ENCODE measurements at regions not wholly inside any gene's neighbourhood (a gene's known extent, or its start where the extent isn't known, plus 50 kb on each side); places are given as distances from the start of the nearest gene placed in this dataset.

GRCh38 chr3:151615464-151615863 lies 118.3 kb upstream of the AADACL2 start:
- Histone ChIP-seq H3K27ac (ENCODE audit: low read depth, low read length) (no peak overlapping the region), H3K27me3 (ENCODE audit: control insufficient read depth, insufficient read depth, low read length) (no peaks in the 10 kb centered on the region), H3K4me3 (ENCODE audit: low read depth, low read length) (no peak overlapping the region), H3K9me3 (ENCODE audit: control insufficient read depth, insufficient read depth, low read length) (no peaks in the 10 kb centered on the region)
- no peak for TF ChIP-seq CTCF (IDR thresholded peaks at IDR 0.05; ENCODE audit: low read depth, low read length)
- ChIA-PET POLR2A (no interaction called here), CTCF (no interaction called here)
- no peak for DNase-seq (ENCODE audit: low read depth, low spot score)

GRCh38 chr3:151612115-151612514 lies 121.6 kb upstream of the AADACL2 start:
- TF ChIP-seq CTCF (IDR thresholded peaks at IDR 0.05; ENCODE audit: low read depth, low read length), result no peak
- ChIA-PET CTCF (no interaction called here), POLR2A (no interaction called here)
- Histone ChIP-seq H3K27me3 (ENCODE audit: control insufficient read depth, insufficient read depth, low read length) (no peaks in the 10 kb centered on the region), H3K27ac (ENCODE audit: low read depth, low read length) (no peak overlapping the region), H3K9me3 (ENCODE audit: control insufficient read depth, insufficient read depth, low read length) (no peaks in the 10 kb centered on the region), H3K4me3 (ENCODE audit: low read depth, low read length) (no peak overlapping the region)
- no peak for DNase-seq (ENCODE audit: low read depth, low spot score)

GRCh38 chr3:151611419-151611818 lies 122.3 kb upstream of the AADACL2 start:
- ChIA-PET POLR2A (no interaction called here), CTCF (no interaction called here)
- no peak overlapping the region for H3K27ac ChIP-seq (ENCODE audit: low read depth, low read length)
- no peak for DNase-seq (ENCODE audit: low read depth, low spot score)
- no peak for TF ChIP-seq CTCF (IDR thresholded peaks at IDR 0.05; ENCODE audit: low read depth, low read length)
- no peak overlapping the region for H3K4me3 ChIP-seq (ENCODE audit: low read depth, low read length)
- no peaks in the 10 kb centered on the region for H3K27me3 ChIP-seq (ENCODE audit: control insufficient read depth, insufficient read depth, low read length)
- H3K9me3 ChIP-seq (ENCODE audit: control insufficient read depth, insufficient read depth, low read length), result no peaks in the 10 kb centered on the region

- H3K27me3 ChIP-seq (ENCODE audit: control insufficient read depth, insufficient read depth, low read length), result no peaks in the 10 kb centered on the region
- no peak for TF ChIP-seq CTCF (IDR thresholded peaks at IDR 0.05; ENCODE audit: low read depth, low read length)
- H3K27ac ChIP-seq (ENCODE audit: low read depth, low read length), result no peak overlapping the region
- DNase-seq (ENCODE audit: low read depth, low spot score), result no peak
- no peak overlapping the region for H3K4me3 ChIP-seq (ENCODE audit: low read depth, low read length)
- H3K9me3 ChIP-seq (ENCODE audit: control insufficient read depth, insufficient read depth, low read length), result no peaks in the 10 kb centered on the region
- ChIA-PET POLR2A (no interaction called here), CTCF (no interaction called here)
These were observed 124.2 kb upstream of the AADACL2 start for GRCh38 chr3:151609491-151609890.

- no peaks in the 10 kb centered on the region for H3K9me3 ChIP-seq (ENCODE audit: control insufficient read depth, insufficient read depth, low read length)
- H3K4me3 ChIP-seq (ENCODE audit: low read depth, low read length), result no peak overlapping the region
- no peak for TF ChIP-seq CTCF (IDR thresholded peaks at IDR 0.05; ENCODE audit: low read depth, low read length)
- no peaks in the 10 kb centered on the region for H3K27me3 ChIP-seq (ENCODE audit: control insufficient read depth, insufficient read depth, low read length)
- no peak overlapping the region for H3K27ac ChIP-seq (ENCODE audit: low read depth, low read length)
- POLR2A ChIA-PET, result no interaction called here
- CTCF ChIA-PET, result no interaction called here
- no peak for DNase-seq (ENCODE audit: low read depth, low spot score)
These were observed 128.8 kb upstream of the AADACL2 start for GRCh38 chr3:151604891-151605290.

Data from AG04450 (cell line).